K562 (cell line): ENCODE measurements at regions not wholly inside any gene's neighbourhood (a gene's known extent, or its start where the extent isn't known, plus 50 kb on each side); places are given as distances from the start of the nearest gene placed in this dataset.

Experiments
- ATAC-seq: fragments of 200-7000 bp; cut with Tn5 transposase; 3 replicates; pipeline ENCODE4 v1.9.1; 2020; ENCODE audit warnings: moderate library complexity
- BruUV-seq: library from RNA; stranded (reverse); fragments of 400-500 nt; replicated peaks from 2 replicates; lab custom pipeline; 2021; lab: Mats Ljungman, UMichigan
- CTCF ChIA-PET: fragments of 300-600 bp; formaldehyde crosslinking; extraction: SDS; loops from one replicate; lab custom pipeline; 2021; ENCODE audit warnings: low intra/inter-chr PET ratio; lab: Yijun Ruan, JAX
- POLR2A ChIA-PET: fragments of 300-600, 350-650 bp; sonication (Branson Sonifier 250); formaldehyde crosslinking; extraction: SDS; loops from one replicate; lab custom pipeline; 2021; ENCODE audit warnings: antibody characterized with exemption, inconsistent platforms; lab: Yijun Ruan, JAX
- DNase-seq, 4 experiments: peaks; one replicate each; pipeline versions ENCODE4 v3.0.0 to v3.0.0-alpha.2; 2011 to 2018; ENCODE audit warnings: low spot score in 3 of 4, mixed read lengths in 3 of 4; ENCODE audit errors: extremely low read depth in 1 of 4
- FAIRE-seq: peaks from 2 replicates; lab custom pipeline; 2011; peaks lifted over from hg19 to GRCh38; lab: Jason Lieb, UNC
- H2AFZ ChIP-seq: 2 replicates; pipeline ENCODE4 v1.6.0; 2011; ENCODE audit warnings: low read depth, low read length, control low read depth, inconsistent platforms
- H3K27ac ChIP-seq: fragments of 200-600 bp; 3 replicates; pipeline ENCODE4 v1.8.0; 2011; ENCODE audit warnings: low read depth, mild to moderate bottlenecking, control low read depth, inconsistent platforms, low read length, moderate library complexity, mixed read lengths; ENCODE audit errors: extremely low read depth
- H3K27me3 ChIP-seq, 2 experiments: fragments of 300-600 bp in 1 of 2; 2 replicates in 1 of 2; 3 replicates in 1 of 2; pipeline versions ENCODE4 v1.6.0 to v1.8.0; 2011; ENCODE audit warnings: inconsistent platforms in 2 of 2, low read length in 2 of 2, mild to moderate bottlenecking in 1 of 2, mixed read lengths in 1 of 2, moderate library complexity in 1 of 2; ENCODE audit not compliant: control insufficient read depth in 2 of 2, insufficient read depth in 2 of 2
- H3K36me3 ChIP-seq: fragments of 300-600 bp; 3 replicates; pipeline ENCODE4 v1.8.0; 2011; ENCODE audit warnings: mild to moderate bottlenecking, low read length, inconsistent platforms; ENCODE audit not compliant: control insufficient read depth, insufficient read depth
- H3K4me1 ChIP-seq, 2 experiments: fragments of 200-600 bp in 1 of 2; replicated peaks in 1 of 2; 2 replicates in 1 of 2; 3 replicates in 1 of 2; pipeline versions ENCODE4 v1.5.1 to v1.8.0; 2011; ENCODE audit warnings: inconsistent platforms in 2 of 2, low read length in 2 of 2, mild to moderate bottlenecking in 1 of 2, mixed read lengths in 1 of 2, moderate library complexity in 1 of 2; ENCODE audit not compliant: control insufficient read depth in 2 of 2, insufficient read depth in 2 of 2
- H3K4me2 ChIP-seq: 2 replicates; pipeline ENCODE4 v1.6.1; 2011; ENCODE audit warnings: low read length, control low read depth, inconsistent platforms, mixed read lengths; ENCODE audit not compliant: insufficient read depth
- H3K4me3 ChIP-seq: fragments of 200-600 bp; sonication (generic), shearing (Covaris generic); 2 replicates; pipeline ENCODE4 v1.5.1; 2016; ENCODE audit warnings: control low read depth, inconsistent platforms
- H3K79me2 ChIP-seq: fragments of 200-600 bp; 3 replicates; pipeline ENCODE4 v1.8.0; 2011; ENCODE audit warnings: low read length, inconsistent platforms; ENCODE audit not compliant: control insufficient read depth, insufficient read depth
- H3K9ac ChIP-seq, 2 experiments: 2 replicates each; pipeline versions ENCODE4 v1.6.0 to v1.6.1; 2011; ENCODE audit warnings: low read depth in 2 of 2, low read length in 2 of 2, control low read depth in 1 of 2, inconsistent platforms in 1 of 2, mild to moderate bottlenecking in 1 of 2, mixed read lengths in 1 of 2; ENCODE audit not compliant: insufficient read depth in 1 of 2
- H3K9me1 ChIP-seq: one replicate; pipeline ENCODE4 v1.6.0; 2011; ENCODE audit warnings: inconsistent platforms, mild to moderate bottlenecking, low read length, moderate library complexity; ENCODE audit not compliant: control insufficient read depth, insufficient read depth
- H3K9me3 ChIP-seq: replicated peaks from 2 replicates; pipeline ENCODE4 v1.5.1; 2011; ENCODE audit warnings: low read depth, low read length, inconsistent platforms; ENCODE audit not compliant: control insufficient read depth, insufficient read depth
- H4K20me1 ChIP-seq: replicated peaks from 2 replicates; pipeline ENCODE4 v1.6.1; 2011; ENCODE audit warnings: low read length, inconsistent platforms, mixed read lengths; ENCODE audit not compliant: control insufficient read depth, insufficient read depth
- DMBX1 ChIP-seq: fragments of 250-450 bp; sonication (Bioruptor Pico); IDR thresholded peaks from 2 replicates; pipeline ENCODE4 v1.8.0; 2022; ENCODE audit warnings: inconsistent platforms, mild to moderate bottlenecking, moderate library complexity, borderline replicate concordance
- POLR2G ChIP-seq: fragments of 200-400 bp; formaldehyde crosslinking; IDR thresholded peaks from 2 replicates; pipeline ENCODE4 v1.6.1; 2017; ENCODE audit warnings: low read depth, mild to moderate bottlenecking, antibody characterized with exemption, low read length, moderate library complexity
- RBM34 ChIP-seq: fragments of 200-400 bp; formaldehyde crosslinking; IDR thresholded peaks from 2 replicates; pipeline ENCODE4 v1.6.1; 2018; ENCODE audit warnings: low read length, borderline replicate concordance; ENCODE audit not compliant: insufficient read depth
- ZNF253 ChIP-seq: fragments of 250-450 bp; sonication (Bioruptor Pico); conservative IDR thresholded peaks from 2 replicates; pipeline ENCODE4 v1.6.1; 2021; ENCODE audit warnings: mild to moderate bottlenecking
- WGBS: fragments of 100-300 bp; shearing (Covaris generic); methylation state at CpG from one replicate; pipeline ENCODE4 v1.1.6; 2016; ENCODE audit warnings: low coverage, mixed read lengths; ENCODE audit not compliant: insufficient coverage; ENCODE audit errors: missing lambda C conversion rate; 5-methylcytosine and 5-hydroxymethylcytosine counted together
- in situ Hi-C: fragments of 300-500 bp; cut with MboI; formaldehyde crosslinking; loops from 4 replicates; pipeline ENCODE4 v1.15.0; 2018; ENCODE audit warnings: inconsistent platforms, mixed read lengths
- intact Hi-C: fragments of 100-400 bp; cut with micrococcal nuclease; formaldehyde crosslinking; loops from 2 replicates; pipeline ENCODE4 v1.14.2; 2022
- TF ChIP-seq, protein P1 (sequence below): fragments of 450-650 bp; IDR thresholded peaks from 2 replicates; pipeline ENCODE4 v1.6.1; 2016; ENCODE audit warnings: missing biosample characterization, missing genetic modification characterization
- TF ChIP-seq, protein P2 (sequence below): sonication (generic); formaldehyde crosslinking; IDR thresholded peaks from 2 replicates; pipeline ENCODE4 v1.9.0; 2022; ENCODE audit warnings: mild to moderate bottlenecking, missing genetic modification reagents
- TF ChIP-seq, protein P3 (sequence below): conservative IDR thresholded peaks from 2 replicates; pipeline ENCODE4 v1.6.1; 2011; ENCODE audit warnings: low read depth, mild to moderate bottlenecking, low read length; ENCODE audit not compliant: control insufficient read depth

DNA sequence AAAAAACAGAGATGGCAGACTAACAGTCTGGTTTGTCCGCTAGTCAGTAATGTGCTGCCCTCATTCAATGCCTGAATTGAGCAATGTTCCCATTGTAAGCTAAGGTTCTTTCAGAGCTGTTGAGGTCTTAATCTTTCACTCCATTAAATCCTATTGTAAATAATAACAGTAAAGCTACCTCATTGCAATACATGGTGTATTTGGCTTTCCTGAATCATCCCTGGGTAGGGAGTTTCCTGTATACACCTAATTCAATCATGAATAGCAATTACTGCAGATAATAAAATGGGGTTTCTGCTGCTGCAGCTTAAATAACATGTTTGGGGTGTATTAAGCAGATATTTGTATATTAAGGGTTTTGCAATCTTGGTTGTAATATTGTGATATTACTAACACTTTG is 1100.2 kb upstream of the INTU start:
- Histone ChIP-seq H3K4me3 (no peak overlapping the region), H3K36me3 (peaks cover 31% of the 10 kb centered on the region), H3K79me2 (0 out of 3 replicates have a peak, but pooled peaks cover 3% of the 10 kb centered on the region), H3K9me1 (no peaks in the 10 kb centered on the region), H2AFZ (no peak overlapping the region), H3K27ac (no peak overlapping the region), H3K4me1 (no peaks in the 10 kb centered on the region), H3K9ac (no peak overlapping the region)
- in situ Hi-C loops: no loop called here
- FAIRE-seq (no peak), ATAC-seq (no peak), DNase-seq (no peak)
- CTCF ChIA-PET: no interaction called here
- intact Hi-C loops: no loop called here
- no TSS peak for BruUV-seq
- TF ChIP-seq, protein P1, sequence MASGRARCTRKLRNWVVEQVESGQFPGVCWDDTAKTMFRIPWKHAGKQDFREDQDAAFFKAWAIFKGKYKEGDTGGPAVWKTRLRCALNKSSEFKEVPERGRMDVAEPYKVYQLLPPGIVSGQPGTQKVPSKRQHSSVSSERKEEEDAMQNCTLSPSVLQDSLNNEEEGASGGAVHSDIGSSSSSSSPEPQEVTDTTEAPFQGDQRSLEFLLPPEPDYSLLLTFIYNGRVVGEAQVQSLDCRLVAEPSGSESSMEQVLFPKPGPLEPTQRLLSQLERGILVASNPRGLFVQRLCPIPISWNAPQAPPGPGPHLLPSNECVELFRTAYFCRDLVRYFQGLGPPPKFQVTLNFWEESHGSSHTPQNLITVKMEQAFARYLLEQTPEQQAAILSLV (tag): no peak
- 0 out of 2 replicates have a peak, but pooled peaks have one; percentile 21 for TF ChIP-seq POLR2G
- TF ChIP-seq, all 486 proteins: peak for 1
- POLR2A ChIA-PET: no interaction called here
- WGBS: 83% methylated on average over 1 of the region's 1 CpG
- Histone ChIP-seq H3K4me2 (no peak overlapping the region), H3K27me3 (no peaks in the 10 kb centered on the region), H3K9me3 (0 out of 2 replicates have a peak, but pooled peaks cover 4% of the 10 kb centered on the region), H4K20me1 (no peaks in the 10 kb centered on the region)

DNA sequence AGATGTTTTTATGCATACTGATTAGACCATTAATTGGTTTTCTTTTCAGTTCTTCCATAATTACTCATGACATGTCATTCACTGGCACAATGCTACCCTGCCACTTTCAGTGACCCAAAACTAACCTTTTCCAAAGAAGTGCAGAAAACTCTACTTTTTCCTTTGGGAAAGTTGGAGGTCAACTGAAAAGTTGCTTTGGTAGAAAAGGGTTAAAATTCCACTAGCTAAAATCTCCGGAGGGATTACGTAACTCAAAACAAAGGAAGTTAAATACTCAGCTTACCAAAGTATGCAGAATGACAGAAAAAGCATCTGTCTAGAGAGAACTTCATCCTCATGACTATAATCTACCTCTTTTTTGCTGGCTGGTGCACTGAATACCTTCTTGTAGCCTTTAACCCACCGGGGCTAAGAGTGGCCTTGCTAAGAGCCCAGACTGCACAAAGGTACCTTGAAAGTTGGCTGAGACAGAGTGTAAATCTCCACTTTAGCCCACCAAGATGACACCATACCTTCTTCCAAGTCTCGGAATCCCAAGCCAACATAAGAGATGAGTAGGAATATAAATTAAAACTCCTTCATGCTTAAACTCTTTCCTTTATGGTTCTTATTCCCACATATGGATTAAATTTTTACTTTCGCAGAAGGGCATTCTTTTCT is 1099.5 kb upstream of the INTU start:
- ChIA-PET CTCF (no interaction called here), POLR2A (no interaction called here)
- DNase-seq (no peak), FAIRE-seq (no peak), ATAC-seq (no peak)
- Histone ChIP-seq H3K4me1 (no peaks in the 10 kb centered on the region), H3K79me2 (0 out of 3 replicates have a peak, but pooled peaks cover 6% of the 10 kb centered on the region), H3K9me1 (no peaks in the 10 kb centered on the region), H2AFZ (no peak overlapping the region), H3K4me2 (no peak overlapping the region), H3K27ac (no peak overlapping the region), H3K27me3 (no peaks in the 10 kb centered on the region), H3K9ac (no peak overlapping the region), H3K9me3 (0 out of 2 replicates have a peak, but pooled peaks cover 4% of the 10 kb centered on the region), H3K4me3 (no peak overlapping the region), H3K36me3 (peaks cover 38% of the 10 kb centered on the region), H4K20me1 (no peaks in the 10 kb centered on the region)
- whole genome bisulfite sequencing: 72% methylated on average over 5 of the region's 5 CpGs
- intact Hi-C loops: no loop called here
- in situ Hi-C loops: no loop called here
- BruUV-seq: no TSS peak
- TF ChIP-seq RBM34: no peak
- TF ChIP-seq, protein P2, sequence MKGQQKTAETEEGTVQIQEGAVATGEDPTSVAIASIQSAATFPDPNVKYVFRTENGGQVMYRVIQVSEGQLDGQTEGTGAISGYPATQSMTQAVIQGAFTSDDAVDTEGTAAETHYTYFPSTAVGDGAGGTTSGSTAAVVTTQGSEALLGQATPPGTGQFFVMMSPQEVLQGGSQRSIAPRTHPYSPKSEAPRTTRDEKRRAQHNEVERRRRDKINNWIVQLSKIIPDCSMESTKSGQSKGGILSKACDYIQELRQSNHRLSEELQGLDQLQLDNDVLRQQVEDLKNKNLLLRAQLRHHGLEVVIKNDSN (CRISPR knock-in tag): no peak
- no peak for TF ChIP-seq ZNF253 (CRISPR knock-in tag)
- TF ChIP-seq, protein P3, sequence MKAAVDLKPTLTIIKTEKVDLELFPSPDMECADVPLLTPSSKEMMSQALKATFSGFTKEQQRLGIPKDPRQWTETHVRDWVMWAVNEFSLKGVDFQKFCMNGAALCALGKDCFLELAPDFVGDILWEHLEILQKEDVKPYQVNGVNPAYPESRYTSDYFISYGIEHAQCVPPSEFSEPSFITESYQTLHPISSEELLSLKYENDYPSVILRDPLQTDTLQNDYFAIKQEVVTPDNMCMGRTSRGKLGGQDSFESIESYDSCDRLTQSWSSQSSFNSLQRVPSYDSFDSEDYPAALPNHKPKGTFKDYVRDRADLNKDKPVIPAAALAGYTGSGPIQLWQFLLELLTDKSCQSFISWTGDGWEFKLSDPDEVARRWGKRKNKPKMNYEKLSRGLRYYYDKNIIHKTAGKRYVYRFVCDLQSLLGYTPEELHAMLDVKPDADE: no peak
- no peak for TF ChIP-seq DMBX1 (CRISPR knock-in tag)
